HuH-7.5 (cell line): ENCODE measurements at regions not wholly inside any gene's neighbourhood (a gene's known extent, or its start where the extent isn't known, plus 50 kb on each side); places are given as distances from the start of the nearest gene placed in this dataset.
"Not testable (repeated sequence)": the region's sequence is repeated elsewhere in the genome, so short reads cannot be mapped to it uniquely, and the experiment has no call there.

Source experiments
- DNase-seq: peaks from one replicate; pipeline ENCODE4 v3.0.0; 2011; ENCODE audit warnings: low spot score

- DNase-seq, result no peak
These were observed 237.6 kb upstream of the NDN start for GRCh38 chr15:23924686-23925085.

DNA sequence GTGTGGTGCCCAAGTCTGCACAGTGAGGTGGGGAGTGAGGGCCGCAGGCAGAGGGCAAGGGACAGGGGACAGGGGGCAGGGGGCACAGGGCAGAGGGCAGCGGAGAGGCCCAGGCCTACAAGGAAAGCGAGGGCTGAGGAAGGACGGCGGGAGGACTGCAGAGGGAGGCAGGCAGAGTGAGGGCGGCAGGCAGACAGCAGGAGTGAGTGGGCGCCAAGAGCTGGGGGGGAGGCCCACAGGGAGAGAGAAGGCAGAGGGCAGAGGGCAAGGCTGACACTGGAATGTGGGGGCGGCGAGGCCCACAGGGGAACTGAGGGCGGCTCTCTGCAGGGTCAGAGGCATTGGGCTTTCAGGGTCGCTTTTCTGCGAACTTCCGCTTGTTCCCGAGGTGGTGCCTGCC lies 267.8 kb upstream of the NDN start:
- DNase-seq, result no peak

- DNase-seq, result no peak
These were observed 296.6 kb upstream of the NDN start for GRCh38 chr15:23983500-23984259.

DNA sequence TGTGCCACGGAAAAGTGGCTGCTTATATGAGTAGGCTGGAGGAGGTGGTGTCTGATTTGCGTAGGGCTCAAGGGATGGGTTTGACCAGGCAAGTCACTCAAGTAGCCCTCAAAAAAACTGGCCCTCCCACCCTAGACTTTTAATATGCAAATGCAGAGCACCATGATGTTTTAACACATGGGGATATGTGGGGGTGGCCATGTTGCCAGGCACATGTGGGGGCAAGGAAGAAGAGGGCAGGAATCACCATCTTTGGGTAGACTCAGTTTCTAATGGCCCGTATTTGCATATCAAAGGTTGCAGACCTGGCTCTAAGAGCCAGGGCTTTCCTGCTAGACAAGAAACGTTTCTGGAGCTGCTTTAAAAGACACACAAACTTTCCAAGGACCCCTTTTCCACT lies 307.2 kb upstream of the NDN start:
- DNase-seq, result no peak

GRCh38 chr15:23998056-23998455 lies 311.0 kb upstream of the NDN start:
- DNase-seq, result no peak

DNA sequence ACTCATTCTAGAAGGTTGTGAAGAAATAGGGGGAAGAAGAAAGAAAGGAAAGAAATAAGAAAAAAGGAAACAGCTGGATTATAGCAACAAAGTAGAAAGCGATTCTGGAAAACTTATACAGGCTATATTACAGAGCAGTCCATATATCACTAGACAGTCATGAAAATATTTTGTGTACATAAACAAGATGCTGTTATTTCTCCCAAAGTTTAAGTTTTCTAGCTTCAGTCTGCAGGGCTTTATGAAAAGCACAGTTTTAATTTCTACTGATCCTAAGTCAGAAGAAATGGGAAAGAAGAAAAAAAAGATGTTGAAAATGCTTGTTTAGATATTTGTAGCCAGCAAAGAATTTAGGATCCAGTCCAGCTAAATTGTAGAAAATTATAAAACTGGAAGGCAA lies 321.4 kb upstream of the NDN start:
- DNase-seq, result no peak

- DNase-seq, result no peak
These were observed 330.4 kb upstream of the NDN start for GRCh38 chr15:24017470-24017869.

GRCh38 chr15:24039683-24040082 lies 352.6 kb upstream of the NDN start:
- DNase-seq, result no peak

- no peak for DNase-seq
These were observed 367.6 kb upstream of the NDN start for GRCh38 chr15:24054547-24055245.

DNA sequence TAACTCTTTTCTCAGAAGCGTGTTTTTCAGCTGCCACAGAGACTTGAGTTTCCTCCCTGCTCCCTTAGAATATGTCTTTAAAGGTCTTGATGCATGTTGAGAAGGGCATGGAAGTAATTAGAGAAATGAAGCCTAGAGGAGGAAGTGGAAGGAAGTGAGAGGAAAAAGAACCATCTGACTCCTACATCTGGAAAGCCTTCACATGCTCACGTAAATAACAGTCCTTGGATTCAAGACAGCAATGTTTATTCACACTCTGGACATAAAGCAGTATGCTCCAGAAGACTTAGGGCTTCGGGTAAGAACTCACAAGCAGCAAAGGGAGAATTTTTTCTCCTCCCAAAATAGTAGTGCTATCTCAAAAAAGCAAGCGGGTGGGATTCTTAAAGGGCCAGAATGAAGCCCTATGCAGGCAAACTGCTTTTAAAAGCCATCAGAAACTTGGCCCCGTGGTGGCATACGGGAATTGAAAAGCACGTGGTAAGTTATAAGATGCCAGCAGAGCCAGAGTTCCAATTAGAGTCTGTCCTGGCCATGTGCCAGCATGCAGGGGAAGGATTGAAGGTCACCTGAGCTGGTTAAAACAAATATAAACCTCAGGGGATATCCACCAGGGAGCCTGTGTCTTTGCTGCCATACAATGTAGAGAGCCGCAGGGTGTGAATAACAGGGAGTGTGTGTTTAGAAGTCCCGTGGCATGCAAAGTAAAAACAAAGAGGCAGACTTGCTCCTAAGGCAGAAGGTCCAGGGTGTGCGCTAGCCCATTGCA lies 380.8 kb upstream of the NDN start:
- DNase-seq, result no peak

GRCh38 chr15:24075420-24076089 lies 388.4 kb upstream of the NDN start:
- no peak for DNase-seq

DNA sequence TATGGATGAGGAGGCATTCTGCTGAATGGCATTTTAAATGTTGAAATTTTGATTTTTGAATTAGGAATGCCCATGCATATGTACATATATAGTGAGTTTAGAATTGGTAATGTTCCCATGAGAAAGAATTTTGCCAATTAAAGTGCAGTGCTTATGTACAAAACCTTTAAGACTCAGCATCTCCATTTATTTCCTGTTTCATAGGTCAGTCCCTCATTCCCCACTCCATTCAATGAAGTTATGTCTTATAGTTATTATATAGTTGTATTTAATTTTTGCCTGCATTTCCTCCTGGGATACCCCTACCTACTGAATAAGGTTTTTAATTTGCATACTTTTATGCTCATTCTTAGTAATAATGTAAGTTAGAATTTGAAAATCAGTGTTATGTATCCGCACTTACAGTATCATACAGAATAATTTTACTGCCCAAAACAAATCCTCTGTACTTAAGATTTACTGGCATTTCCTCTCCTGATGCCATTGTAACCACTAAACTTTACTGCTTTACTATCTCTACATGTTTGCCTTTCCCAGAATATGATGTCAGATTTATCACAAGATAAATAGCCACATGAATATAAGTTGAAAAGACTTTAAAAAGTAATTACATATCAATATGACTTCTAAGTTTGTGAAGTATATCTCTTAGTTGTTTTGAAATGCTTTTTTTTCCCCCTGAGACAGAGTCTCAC lies 389.1 kb upstream of the NDN start:
- no peak for DNase-seq

GRCh38 chr15:24078310-24079029 lies 391.4 kb upstream of the NDN start:
- no peak for DNase-seq

DNA sequence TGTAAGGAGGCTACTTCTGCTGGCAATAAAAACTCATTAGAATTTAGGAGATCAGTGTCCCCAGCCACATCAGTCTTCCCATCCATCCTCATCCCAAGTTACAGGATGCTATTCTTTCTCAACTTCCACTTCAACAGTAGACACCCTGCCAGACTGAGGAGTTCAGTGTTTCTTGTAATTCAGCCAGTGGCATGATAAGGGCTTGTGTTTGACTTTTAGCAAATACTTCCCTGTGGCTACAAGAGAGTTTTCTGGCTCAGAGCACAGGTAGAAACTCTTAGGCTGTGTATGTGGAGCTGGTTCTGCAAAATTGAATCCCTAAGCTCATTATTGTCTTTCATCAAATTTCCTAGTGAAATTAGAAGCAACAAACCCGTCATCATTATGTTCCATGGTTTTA lies 401.8 kb upstream of the NDN start:
- not testable (repeated sequence) for DNase-seq

DNA sequence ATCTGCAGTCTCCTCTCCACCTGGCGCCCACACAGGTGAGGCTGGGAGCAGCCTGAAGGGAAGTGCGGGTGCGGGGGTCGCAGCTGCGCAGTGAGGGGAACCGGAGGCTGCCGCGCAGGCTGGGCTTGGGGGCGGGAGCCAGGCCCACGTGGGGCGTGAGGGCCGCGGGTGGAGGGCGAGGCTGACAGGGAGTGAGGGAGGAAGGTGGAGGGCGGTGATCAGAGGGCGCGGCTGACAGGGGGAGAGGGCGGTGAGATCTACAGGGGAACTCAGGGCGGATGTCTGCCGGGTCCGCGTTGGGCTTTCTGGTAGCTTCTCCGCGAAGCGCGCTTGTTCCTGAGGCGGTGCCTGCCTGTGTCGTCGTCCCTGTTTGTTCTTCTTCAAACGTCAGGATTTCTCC lies 414.4 kb upstream of the NDN start:
- DNase-seq, result not testable (repeated sequence)

- not testable (repeated sequence) for DNase-seq
These were observed 420.4 kb upstream of the NDN start for GRCh38 chr15:24107524-24107923.

DNA sequence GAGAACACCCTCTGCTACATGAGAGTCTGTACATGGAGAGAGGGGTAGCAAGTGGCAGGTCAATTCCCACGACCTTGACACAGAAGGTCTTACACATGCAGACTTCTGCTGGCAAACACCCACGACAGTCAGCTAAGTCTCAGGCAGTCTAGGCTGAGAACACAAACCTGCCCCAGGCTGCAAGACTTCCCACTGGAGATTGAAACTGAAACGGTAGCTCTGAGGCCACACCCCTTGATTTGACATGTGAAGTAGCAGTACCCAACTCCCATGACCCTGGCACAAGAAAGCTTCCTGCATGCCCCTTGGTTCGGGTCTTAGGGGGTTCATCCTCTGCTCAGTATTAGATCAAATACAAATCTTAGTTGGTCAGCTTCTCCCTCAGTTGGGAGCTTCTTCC lies 420.8 kb upstream of the NDN start:
- DNase-seq, result not testable (repeated sequence)

DNA sequence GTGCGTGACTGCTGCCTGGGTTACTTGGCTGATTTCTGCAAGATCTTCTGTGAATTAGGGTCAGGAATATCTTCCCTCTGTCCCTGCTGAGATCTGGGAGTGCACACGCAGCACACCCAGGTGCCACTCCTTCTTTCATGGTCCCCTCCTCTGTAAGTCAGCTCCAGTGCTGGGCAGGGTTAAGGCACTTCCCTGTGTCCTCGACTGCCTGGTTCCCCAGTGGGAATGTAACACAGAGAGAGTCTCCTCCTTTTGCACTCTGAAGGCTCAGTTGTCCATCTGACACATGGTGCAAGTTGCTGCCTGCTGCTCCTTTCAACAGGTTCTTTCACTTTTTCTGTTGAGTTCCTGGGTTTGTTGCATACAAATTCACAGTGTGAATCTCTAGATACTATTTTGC lies 421.2 kb upstream of the NDN start:
- DNase-seq, result not testable (repeated sequence)

DNA sequence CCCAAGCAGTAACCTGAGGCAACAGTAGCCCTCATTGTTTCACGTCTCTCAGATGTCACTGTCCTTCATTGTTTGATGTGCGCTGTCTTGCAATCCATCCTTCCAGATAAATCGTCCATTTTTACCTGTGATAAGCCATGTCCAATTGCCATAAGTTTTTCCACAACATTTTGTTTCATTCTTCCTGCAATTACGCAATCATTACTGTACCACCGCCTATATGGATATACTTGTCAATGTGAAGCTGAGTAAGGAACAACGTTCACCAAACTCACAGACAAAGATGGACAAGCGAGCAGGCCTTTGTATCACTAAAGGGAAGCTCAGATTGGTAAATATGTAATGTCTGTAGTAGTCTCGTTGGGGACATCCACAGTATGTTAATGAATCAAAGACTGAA lies 452.5 kb upstream of the NDN start:
- DNase-seq, result not testable (repeated sequence)

DNA sequence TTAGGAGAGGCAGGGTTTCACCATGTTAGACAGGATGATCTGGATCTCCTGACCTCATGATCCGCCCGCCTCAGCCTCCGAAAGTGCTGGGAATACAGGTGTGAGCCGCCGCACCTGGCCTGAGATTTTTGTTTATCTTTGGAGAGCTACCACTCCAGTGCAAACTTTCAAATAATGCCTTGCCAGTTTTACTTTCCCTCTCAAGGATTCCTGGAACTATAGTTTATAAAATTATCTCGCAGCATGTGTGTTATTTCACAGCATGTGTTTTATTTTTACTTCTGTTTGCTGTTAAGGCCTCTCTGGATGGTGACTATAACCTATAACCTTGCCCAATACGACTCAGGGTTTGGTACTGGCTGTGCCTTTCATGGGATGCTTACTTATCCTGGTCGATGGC lies 458.0 kb upstream of the NDN start:
- not testable (repeated sequence) for DNase-seq

GRCh38 chr15:24146251-24146650 lies 459.1 kb upstream of the NDN start:
- no peak for DNase-seq
